Lung (tissue), 11 donors: ENCODE measurements at regions not wholly inside any gene's neighbourhood (a gene's known extent, or its start where the extent isn't known, plus 50 kb on each side); places are given as distances from the start of the nearest gene placed in this dataset.
A peak's percentile ranks its signal among the peaks of the same experiment; 100 is the strongest.
"Not testable (repeated sequence)": the region's sequence is repeated elsewhere in the genome, so short reads cannot be mapped to it uniquely, and the experiment has no call there.

ENCODE experiments used
- ATAC-seq: fragments of 200-7000 bp; cut with Tn5 transposase; one replicate; pipeline ENCODE4 v1.9.1; 2020; ENCODE audit warnings: moderate number of reproducible peaks; ENCODE audit not compliant: insufficient read depth, low FRiP score
- DNase-seq, 3 donors: peaks; one replicate each; pipeline ENCODE4 v3.0.0-alpha.2; 2013 to 2017
- H3K27ac ChIP-seq, 2 donors: one replicate each; pipeline ENCODE4 v1.5.1; 2013; ENCODE audit warnings: mild to moderate bottlenecking in 2 of 2, moderate library complexity in 2 of 2, control low read depth in 1 of 2, inconsistent platforms in 1 of 2, low read depth in 1 of 2, low read length in 1 of 2
- H3K27me3 ChIP-seq, 3 donors: one replicate each; pipeline ENCODE4 v1.5.1; 2013; ENCODE audit warnings: low read length in 2 of 3; ENCODE audit not compliant: control insufficient read depth in 3 of 3, insufficient read depth in 3 of 3
- H3K36me3 ChIP-seq, 4 donors: one replicate each; pipeline ENCODE4 v1.5.1; 2013; ENCODE audit warnings: low read length in 4 of 4, mild to moderate bottlenecking in 1 of 4, moderate library complexity in 1 of 4; ENCODE audit not compliant: control insufficient read depth in 4 of 4, insufficient read depth in 4 of 4
- H3K4me1 ChIP-seq, 5 donors: one replicate each; pipeline ENCODE4 v1.5.1; 2013; ENCODE audit warnings: low read length in 5 of 5, mild to moderate bottlenecking in 2 of 5, moderate library complexity in 1 of 5; ENCODE audit not compliant: control insufficient read depth in 5 of 5, insufficient read depth in 5 of 5
- H3K4me3 ChIP-seq: one replicate; pipeline ENCODE4 v1.5.1; 2013; ENCODE audit warnings: mild to moderate bottlenecking, control low read depth, moderate library complexity
- H3K9ac ChIP-seq, 2 donors: one replicate each; pipeline ENCODE4 v1.5.1; 2013; ENCODE audit warnings: low read length in 2 of 2, control low read depth in 1 of 2; ENCODE audit not compliant: insufficient read depth in 1 of 2
- H3K9me3 ChIP-seq, 4 donors: one replicate each; pipeline ENCODE4 v1.5.1; 2013; ENCODE audit warnings: low read length in 3 of 4, mild to moderate bottlenecking in 1 of 4, moderate library complexity in 1 of 4; ENCODE audit not compliant: control insufficient read depth in 4 of 4, insufficient read depth in 3 of 4
- WGBS, 2 donors: extraction: QIAGEN DNeasy Blood & Tissue Kit; methylation state at CpG; one replicate each; pipeline ENCODE4 v1.1.7; 2013; 5-methylcytosine and 5-hydroxymethylcytosine counted together
- TF ChIP-seq, protein P1 (sequence below): IDR thresholded peaks from 2 replicates; pipeline ENCODE4 v1.5.1; 2012; ENCODE audit warnings: mild to moderate bottlenecking; ENCODE audit errors: control extremely low read depth, extremely low read depth
- donor health status: control.
- donor health status: control.
- donor health status: Bipolar disorder and iron deficiency.
- donor health status: healthy.
- donor health status: DM: yes; HTN: yes; CAD: no.

DNA sequence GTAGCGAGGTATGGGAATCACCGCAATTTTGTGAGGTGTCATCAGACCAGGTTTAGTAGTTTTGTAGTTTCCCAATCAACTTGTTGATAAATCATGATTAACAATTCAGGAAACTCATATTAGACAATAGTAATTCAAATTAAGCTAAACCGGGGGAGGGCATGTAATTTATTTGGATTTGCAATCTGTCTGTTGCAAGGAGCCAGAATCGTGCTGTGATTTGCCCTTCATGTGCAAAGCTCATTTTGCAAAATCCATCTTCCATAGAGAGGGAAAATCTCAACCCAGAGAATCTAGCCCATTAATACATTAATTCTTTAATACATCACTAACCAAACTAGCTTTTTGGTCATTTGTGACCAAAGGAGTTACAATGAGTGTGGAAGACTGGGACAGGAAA is 164.7 kb upstream of the TRPM3 start:
- H3K9ac ChIP-seq, result no peak overlapping the region
- H3K9me3 ChIP-seq, result no peaks in the 10 kb centered on the region
- ATAC-seq (no peak), DNase-seq (no peak)
- H3K4me1 ChIP-seq, result no peaks in the 10 kb centered on the region
- WGBS, 2 donors, result 84 to 86% methylated on average over 4 of the region's 4 CpGs
- TF ChIP-seq, protein P1, sequence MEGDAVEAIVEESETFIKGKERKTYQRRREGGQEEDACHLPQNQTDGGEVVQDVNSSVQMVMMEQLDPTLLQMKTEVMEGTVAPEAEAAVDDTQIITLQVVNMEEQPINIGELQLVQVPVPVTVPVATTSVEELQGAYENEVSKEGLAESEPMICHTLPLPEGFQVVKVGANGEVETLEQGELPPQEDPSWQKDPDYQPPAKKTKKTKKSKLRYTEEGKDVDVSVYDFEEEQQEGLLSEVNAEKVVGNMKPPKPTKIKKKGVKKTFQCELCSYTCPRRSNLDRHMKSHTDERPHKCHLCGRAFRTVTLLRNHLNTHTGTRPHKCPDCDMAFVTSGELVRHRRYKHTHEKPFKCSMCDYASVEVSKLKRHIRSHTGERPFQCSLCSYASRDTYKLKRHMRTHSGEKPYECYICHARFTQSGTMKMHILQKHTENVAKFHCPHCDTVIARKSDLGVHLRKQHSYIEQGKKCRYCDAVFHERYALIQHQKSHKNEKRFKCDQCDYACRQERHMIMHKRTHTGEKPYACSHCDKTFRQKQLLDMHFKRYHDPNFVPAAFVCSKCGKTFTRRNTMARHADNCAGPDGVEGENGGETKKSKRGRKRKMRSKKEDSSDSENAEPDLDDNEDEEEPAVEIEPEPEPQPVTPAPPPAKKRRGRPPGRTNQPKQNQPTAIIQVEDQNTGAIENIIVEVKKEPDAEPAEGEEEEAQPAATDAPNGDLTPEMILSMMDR, result no peak
- H3K27ac ChIP-seq, result no peak overlapping the region
- peaks cover 0 to under 1% (median 0%) of the 10 kb centered on the region in 3 donors for H3K27me3 ChIP-seq
- no peak overlapping the region for H3K4me3 ChIP-seq
- no peaks in the 10 kb centered on the region for H3K36me3 ChIP-seq

DNA sequence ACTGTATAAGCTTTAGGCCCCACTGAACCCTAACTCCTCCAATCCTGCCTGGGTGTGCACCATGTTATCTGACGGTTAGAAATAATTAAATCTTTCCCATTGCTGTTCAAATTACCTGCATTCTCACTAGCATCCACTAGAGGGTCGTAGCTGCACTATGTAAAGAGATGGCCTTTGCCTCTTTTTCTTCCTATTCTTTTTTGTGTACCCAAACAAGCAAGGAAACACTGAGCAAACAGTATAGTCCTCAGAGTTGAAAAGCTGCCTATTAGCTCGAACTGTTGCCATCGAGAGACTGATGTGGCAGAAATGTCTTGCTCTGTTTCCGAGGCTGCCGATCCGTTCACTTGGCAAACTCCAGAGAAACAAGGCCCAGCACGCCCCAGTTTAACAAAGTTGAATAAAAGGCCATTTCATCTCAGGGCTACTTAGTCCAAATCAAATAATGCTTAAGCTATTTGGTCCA is 163.8 kb upstream of the TRPM3 start:
- no peak overlapping the region for H3K9ac ChIP-seq
- H3K9me3 ChIP-seq, result no peaks in the 10 kb centered on the region
- DNase-seq (peak; percentile 35 to 80 (median 76)), ATAC-seq (peak; percentile 89)
- H3K27ac ChIP-seq, result no peak overlapping the region
- H3K27me3 ChIP-seq, result peaks cover 0 to 2% (median 0%) of the 10 kb centered on the region in 3 donors
- H3K36me3 ChIP-seq, result no peaks in the 10 kb centered on the region
- no peak overlapping the region for H3K4me3 ChIP-seq
- no peaks in the 10 kb centered on the region for H3K4me1 ChIP-seq
- 43 to 49% methylated on average over 8 of the region's 8 CpGs for WGBS, 2 donors
- TF ChIP-seq, protein P1, result peak; percentile 63

DNA sequence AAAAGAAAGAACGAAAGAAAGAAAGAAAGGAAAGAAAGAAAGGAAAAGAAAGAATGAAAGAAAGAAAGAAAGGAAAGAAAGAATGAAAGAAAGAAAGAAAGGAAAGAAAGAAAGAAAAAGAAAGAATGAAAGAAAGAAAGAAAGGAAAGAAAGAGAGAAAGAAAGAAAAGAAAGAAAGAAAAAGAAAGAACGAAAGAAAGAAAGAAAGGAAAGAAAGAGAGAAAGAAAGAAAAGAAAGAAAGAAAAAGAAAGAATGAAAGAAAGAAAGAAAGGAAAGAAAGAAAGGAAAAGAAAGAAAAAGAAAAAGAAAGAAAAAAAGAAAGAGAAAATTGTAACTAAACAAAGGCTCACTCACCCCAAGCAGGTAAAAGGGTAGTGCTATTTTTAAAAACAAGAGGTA is 160.7 kb upstream of the TRPM3 start:
- 94% methylated on average over 1 to 2 of the region's 2 CpGs for WGBS, 2 donors
- not testable (repeated sequence) for H3K27me3 ChIP-seq, ATAC-seq, H3K36me3 ChIP-seq, H3K4me1 ChIP-seq, DNase-seq, H3K4me3 ChIP-seq, H3K27ac ChIP-seq, H3K9ac ChIP-seq, H3K9me3 ChIP-seq

DNA sequence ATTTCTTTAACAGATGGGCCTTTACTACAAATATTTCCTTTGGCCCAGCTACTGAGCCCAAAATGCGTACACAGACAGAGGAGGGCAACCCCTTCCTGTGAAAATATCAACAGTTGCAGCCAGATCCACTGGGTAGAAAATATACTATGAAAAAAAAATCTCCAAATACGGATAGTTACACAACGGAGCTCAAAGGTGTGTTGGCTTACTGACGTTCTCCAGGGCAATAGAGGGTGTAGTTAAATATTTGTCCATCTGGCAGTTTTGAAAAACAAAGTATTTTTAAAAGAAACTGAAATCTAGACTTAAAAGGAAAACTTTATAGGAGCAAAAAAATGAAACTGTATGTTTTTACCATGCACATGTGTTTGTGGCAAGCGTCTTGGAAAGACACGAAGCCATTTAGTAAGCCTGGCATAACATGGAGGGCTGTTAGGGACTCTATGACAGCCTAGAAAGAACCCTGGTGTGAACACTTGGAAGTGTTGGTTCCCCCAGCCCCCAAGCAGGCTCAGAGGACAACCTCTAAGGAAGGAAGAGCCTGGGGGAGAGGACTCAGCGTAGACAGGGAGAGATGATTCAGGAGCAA is 157.8 kb upstream of the TRPM3 start:
- 69 to 80% methylated on average over 7 of the region's 7 CpGs for WGBS, 2 donors
- Histone ChIP-seq H3K4me3 (no peak overlapping the region), H3K4me1 (no peaks in the 10 kb centered on the region), H3K36me3 (no peaks in the 10 kb centered on the region), H3K9me3 (no peaks in the 10 kb centered on the region), H3K27me3 (peaks cover 0 to 2% (median 0%) of the 10 kb centered on the region in 3 donors), H3K27ac (no peak overlapping the region), H3K9ac (no peak overlapping the region)
- TF ChIP-seq, protein P1, result no peak
- ATAC-seq (no peak), DNase-seq (no peak)
